Stomach (tissue), 8 donors: ENCODE measurements at regions not wholly inside any gene's neighbourhood (a gene's known extent, or its start where the extent isn't known, plus 50 kb on each side); places are given as distances from the start of the nearest gene placed in this dataset.
"Not testable (repeated sequence)": the region's sequence is repeated elsewhere in the genome, so short reads cannot be mapped to it uniquely, and the experiment has no call there.

Experiments used
- DNase-seq, 2 donors: peaks; one replicate each; pipeline versions ENCODE4 v3.0.0 to v3.0.0-alpha.2; 2013 to 2019
- H3K27ac ChIP-seq, 5 donors: fragments of 200-600 bp in 4 of 5; sonication (generic) in 4 of 5; one replicate each; pipeline ENCODE4 v1.5.1; 2013 to 2019; ENCODE audit warnings: mild to moderate bottlenecking in 1 of 5, moderate library complexity in 1 of 5
- H3K27me3 ChIP-seq, 3 donors: fragments of 200-600 bp; sonication (generic); one replicate each; pipeline ENCODE4 v1.5.1; 2017 to 2019; ENCODE audit warnings: mixed run types in 1 of 3
- H3K36me3 ChIP-seq, 4 donors: fragments of 200-600 bp; sonication (generic); 1 replicate in 3 of 4; 2 replicates in 1 of 4; pipeline ENCODE4 v1.5.1; 2016 to 2019
- H3K4me1 ChIP-seq, 4 donors: fragments of 200-600 bp; sonication (generic); one replicate each; pipeline ENCODE4 v1.5.1; 2016 to 2019
- H3K4me3 ChIP-seq, 4 donors: fragments of 200-600 bp; sonication (generic) in 3 of 4; one replicate each; pipeline ENCODE4 v1.5.1; 2016 to 2019; ENCODE audit warnings: mild to moderate bottlenecking in 1 of 4
- H3K9me3 ChIP-seq, 4 donors: fragments of 200-600 bp; sonication (generic); one replicate each; pipeline ENCODE4 v1.5.1; 2016 to 2019
- EP300 ChIP-seq: sonication (generic); formaldehyde crosslinking; IDR thresholded peaks from one replicate; pipeline ENCODE4 v1.6.1; 2017; ENCODE audit warnings: antibody characterized with exemption
- POLR2A ChIP-seq, 4 donors: fragments of 450-650 bp; IDR thresholded peaks; one replicate each; pipeline ENCODE4 v1.6.1; 2016; ENCODE audit warnings: antibody characterized with exemption in 4 of 4, control low read depth in 2 of 4, mild to moderate bottlenecking in 1 of 4, moderate library complexity in 1 of 4
- POLR2AphosphoS5 ChIP-seq, 3 donors: sonication (generic); formaldehyde crosslinking; IDR thresholded peaks; one replicate each; pipeline ENCODE4 v1.6.1; 2016; ENCODE audit warnings: antibody characterized with exemption in 3 of 3
- WGBS, 5 donors: extraction: QIAGEN DNeasy Blood & Tissue Kit in 3 of 5; methylation state at CpG; one replicate each; pipeline versions ENCODE4 v1.1.5 to v1.1.7; 2013 to 2018; 5-methylcytosine and 5-hydroxymethylcytosine counted together
- intact Hi-C: fragments of 100-400 bp; cut with DNase I; formaldehyde crosslinking; loops from one replicate; pipeline ENCODE4 v1.15.1; 2023; ENCODE audit warnings: low total_unique reads
- TF ChIP-seq, protein P1 (sequence below), 7 experiments: fragments of 450-650 bp in 4 of 7; fragments of 200-600 bp in 3 of 7; sonication (generic) in 3 of 7; IDR thresholded peaks; one replicate each; pipeline ENCODE4 v1.5.1; 2016 to 2019; ENCODE audit warnings: antibody characterized with exemption in 7 of 7, control low read depth in 2 of 7, mild to moderate bottlenecking in 1 of 7
- donor health status: healthy with polysubstance abuse.
- donor health status: Bipolar disorder and iron deficiency.
- donor health status: healthy.

- no peak for TF ChIP-seq EP300
- TF ChIP-seq POLR2AphosphoS5 (IDR thresholded peaks at IDR 0.05): no peak
- TF ChIP-seq POLR2A (IDR thresholded peaks at IDR 0.05): no peak
- TF ChIP-seq, protein P1, sequence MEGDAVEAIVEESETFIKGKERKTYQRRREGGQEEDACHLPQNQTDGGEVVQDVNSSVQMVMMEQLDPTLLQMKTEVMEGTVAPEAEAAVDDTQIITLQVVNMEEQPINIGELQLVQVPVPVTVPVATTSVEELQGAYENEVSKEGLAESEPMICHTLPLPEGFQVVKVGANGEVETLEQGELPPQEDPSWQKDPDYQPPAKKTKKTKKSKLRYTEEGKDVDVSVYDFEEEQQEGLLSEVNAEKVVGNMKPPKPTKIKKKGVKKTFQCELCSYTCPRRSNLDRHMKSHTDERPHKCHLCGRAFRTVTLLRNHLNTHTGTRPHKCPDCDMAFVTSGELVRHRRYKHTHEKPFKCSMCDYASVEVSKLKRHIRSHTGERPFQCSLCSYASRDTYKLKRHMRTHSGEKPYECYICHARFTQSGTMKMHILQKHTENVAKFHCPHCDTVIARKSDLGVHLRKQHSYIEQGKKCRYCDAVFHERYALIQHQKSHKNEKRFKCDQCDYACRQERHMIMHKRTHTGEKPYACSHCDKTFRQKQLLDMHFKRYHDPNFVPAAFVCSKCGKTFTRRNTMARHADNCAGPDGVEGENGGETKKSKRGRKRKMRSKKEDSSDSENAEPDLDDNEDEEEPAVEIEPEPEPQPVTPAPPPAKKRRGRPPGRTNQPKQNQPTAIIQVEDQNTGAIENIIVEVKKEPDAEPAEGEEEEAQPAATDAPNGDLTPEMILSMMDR (IDR thresholded peaks at IDR 0.05): no peak
- Histone ChIP-seq H3K27me3 (peaks cover 0 to 3% (median 0%) of the 10 kb centered on the region in 3 donors), H3K4me3 (no peak overlapping the region), H3K4me1 (no peaks in the 10 kb centered on the region), H3K27ac (no peak overlapping the region), H3K36me3 (no peaks in the 10 kb centered on the region), H3K9me3 (peaks cover 0 to 29% (median 14%) of the 10 kb centered on the region in 4 donors)
- DNase-seq: no peak
- 43 to 100% (median 65%) methylated on average over 1 of the region's 1 CpG for WGBS, 5 donors
- intact Hi-C loops: no loop called here
Observed at GRCh38 chrX:66833426-66833825, 194.5 kb upstream of the EDA2R start.

DNA sequence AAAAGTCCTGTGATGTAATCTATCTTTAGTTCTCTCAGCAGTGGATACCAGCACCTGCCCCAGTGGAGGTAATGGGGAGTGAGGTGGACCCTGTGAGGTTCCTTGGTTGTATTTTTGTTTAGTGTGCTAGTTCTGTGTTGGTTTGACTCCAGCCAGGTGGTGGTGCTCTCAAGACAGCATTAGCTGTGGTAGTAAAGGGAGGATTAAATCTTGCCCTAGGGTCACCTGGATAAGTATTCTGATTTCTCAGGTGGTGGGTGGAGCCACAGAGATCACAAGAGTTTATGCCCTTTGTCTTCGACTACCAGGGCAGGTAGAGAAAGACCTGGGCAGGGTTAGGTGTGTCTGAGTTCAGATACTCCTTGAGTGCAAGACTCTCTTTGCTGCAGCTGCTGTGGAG lies 176.3 kb upstream of the EDA2R start:
- Histone ChIP-seq H3K4me3 (no peak overlapping the region), H3K4me1 (no peaks in the 10 kb centered on the region), H3K36me3 (no peaks in the 10 kb centered on the region), H3K27me3 (peaks cover 0 to 3% (median 0%) of the 10 kb centered on the region in 3 donors), H3K27ac (no peak overlapping the region), H3K9me3 (peaks cover 0 to 20% (median 10%) of the 10 kb centered on the region in 4 donors)
- 40 to 68% (median 60%) methylated on average over 1 of the region's 1 CpG for WGBS, 5 donors
- intact Hi-C loops: no loop called here
- DNase-seq: no peak
- no peak for TF ChIP-seq POLR2AphosphoS5 (IDR thresholded peaks at IDR 0.05)
- no peak for TF ChIP-seq POLR2A (IDR thresholded peaks at IDR 0.05)
- TF ChIP-seq EP300: no peak
- TF ChIP-seq, protein P1 (IDR thresholded peaks at IDR 0.05): no peak

GRCh38 chrX:66794514-66794913 lies 155.6 kb upstream of the EDA2R start:
- H3K4me1 ChIP-seq, H3K27me3 ChIP-seq, H3K27ac ChIP-seq, H3K4me3 ChIP-seq, intact Hi-C loops, H3K36me3 ChIP-seq, DNase-seq: not testable (repeated sequence)
- H3K9me3 ChIP-seq: peaks cover 0 to 26% (median 10%) of the 10 kb centered on the region in 4 donors
- WGBS, 5 donors: 69 to 85% (median 71%) methylated on average over 4 to 5 of the region's 5 CpGs

GRCh38 chrX:66766318-66766717 lies 127.4 kb upstream of the EDA2R start:
- DNase-seq: no peak
- TF ChIP-seq, protein P1 (IDR thresholded peaks at IDR 0.05): no peak
- TF ChIP-seq POLR2AphosphoS5 (IDR thresholded peaks at IDR 0.05): no peak
- no peak for TF ChIP-seq POLR2A (IDR thresholded peaks at IDR 0.05)
- no peak for TF ChIP-seq EP300
- no peak overlapping the region for H3K4me3 ChIP-seq
- intact Hi-C loops: no loop called here
- 54 to 88% (median 60%) methylated on average over 2 to 3 of the region's 3 CpGs for WGBS, 5 donors
- H3K9me3 ChIP-seq: peaks cover 0 to 5% (median 0%) of the 10 kb centered on the region in 4 donors
- H3K36me3 ChIP-seq: no peaks in the 10 kb centered on the region
- H3K4me1 ChIP-seq: no peaks in the 10 kb centered on the region
- H3K27ac ChIP-seq: no peak overlapping the region
- H3K27me3 ChIP-seq: no peaks in the 10 kb centered on the region

DNA sequence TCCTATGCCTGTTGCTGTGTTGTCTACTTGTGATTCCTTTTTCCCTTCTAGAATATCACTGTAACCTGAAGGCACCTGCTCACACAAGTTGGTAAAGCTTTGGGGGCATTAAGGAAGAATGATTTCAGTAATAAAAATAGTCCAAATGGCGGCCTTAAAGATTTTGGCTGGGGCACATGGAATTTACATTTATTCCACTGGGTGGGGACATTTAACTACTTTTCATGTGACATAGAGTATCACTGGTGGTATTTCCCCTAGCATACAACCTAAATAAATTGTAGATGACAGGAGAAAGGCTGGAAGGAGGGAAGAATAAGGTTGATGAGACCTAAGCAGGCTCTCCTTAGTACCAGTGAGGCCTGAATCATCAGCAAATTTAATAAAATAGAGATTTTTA lies 121.8 kb upstream of the EDA2R start:
- no peak for DNase-seq
- Histone ChIP-seq H3K27me3 (no peaks in the 10 kb centered on the region), H3K9me3 (peaks cover 0 to 5% (median 0%) of the 10 kb centered on the region in 4 donors), H3K27ac (no peak overlapping the region), H3K36me3 (no peaks in the 10 kb centered on the region), H3K4me3 (no peak overlapping the region), H3K4me1 (no peaks in the 10 kb centered on the region)
- intact Hi-C loops: no loop called here
- WGBS, 5 donors: 50 to 77% (median 58%) methylated on average over 1 of the region's 1 CpG
- TF ChIP-seq, protein P1 (IDR thresholded peaks at IDR 0.05): no peak
- TF ChIP-seq POLR2A (IDR thresholded peaks at IDR 0.05) (no peak), POLR2AphosphoS5 (IDR thresholded peaks at IDR 0.05) (no peak), EP300 (no peak)
